ENCODE measurements at regions not wholly inside any gene's neighbourhood (a gene's known extent, or its start where the extent isn't known, plus 50 kb on each side); places are given as distances from the start of the nearest gene placed in this dataset.

DNA sequence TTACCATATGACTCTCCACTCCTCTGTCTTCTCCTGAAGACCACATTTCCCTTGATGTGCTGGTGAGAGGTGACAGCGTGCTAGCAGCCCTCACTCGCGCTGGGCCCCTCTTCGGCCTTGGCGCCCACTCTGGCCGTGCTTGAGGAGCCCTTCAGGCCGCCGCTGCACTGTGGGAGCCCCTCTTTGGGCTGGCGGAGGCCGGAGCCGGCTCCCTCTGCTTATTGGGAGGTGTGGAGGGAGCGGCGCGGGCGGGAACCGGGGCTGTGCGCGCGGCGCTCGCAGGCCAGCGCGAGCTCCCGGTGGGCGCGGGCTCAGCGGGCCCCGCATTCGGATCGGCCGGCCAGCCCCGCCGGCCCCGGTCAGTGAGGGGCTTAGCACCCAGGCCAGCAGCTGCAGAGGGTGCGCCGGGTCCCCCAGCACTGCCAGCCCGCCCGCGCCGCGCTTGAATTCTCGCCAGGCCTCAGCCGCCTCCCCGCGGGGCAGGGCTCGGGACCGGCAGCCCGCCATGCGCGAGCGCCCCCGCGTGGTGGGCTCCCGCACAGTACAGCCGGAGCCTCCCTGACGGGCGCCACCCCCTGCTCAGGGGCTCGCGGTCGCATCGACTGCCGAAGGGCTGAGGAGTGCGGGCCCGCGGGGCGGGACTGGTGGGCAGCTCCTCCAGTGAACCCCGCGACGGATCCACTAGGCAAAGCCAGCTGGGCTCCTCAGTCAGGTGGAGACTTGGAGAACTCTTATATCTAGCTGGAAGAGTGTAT is 246.6 kb upstream of the REG3G start:
- TF ChIP-seq, protein P1, sequence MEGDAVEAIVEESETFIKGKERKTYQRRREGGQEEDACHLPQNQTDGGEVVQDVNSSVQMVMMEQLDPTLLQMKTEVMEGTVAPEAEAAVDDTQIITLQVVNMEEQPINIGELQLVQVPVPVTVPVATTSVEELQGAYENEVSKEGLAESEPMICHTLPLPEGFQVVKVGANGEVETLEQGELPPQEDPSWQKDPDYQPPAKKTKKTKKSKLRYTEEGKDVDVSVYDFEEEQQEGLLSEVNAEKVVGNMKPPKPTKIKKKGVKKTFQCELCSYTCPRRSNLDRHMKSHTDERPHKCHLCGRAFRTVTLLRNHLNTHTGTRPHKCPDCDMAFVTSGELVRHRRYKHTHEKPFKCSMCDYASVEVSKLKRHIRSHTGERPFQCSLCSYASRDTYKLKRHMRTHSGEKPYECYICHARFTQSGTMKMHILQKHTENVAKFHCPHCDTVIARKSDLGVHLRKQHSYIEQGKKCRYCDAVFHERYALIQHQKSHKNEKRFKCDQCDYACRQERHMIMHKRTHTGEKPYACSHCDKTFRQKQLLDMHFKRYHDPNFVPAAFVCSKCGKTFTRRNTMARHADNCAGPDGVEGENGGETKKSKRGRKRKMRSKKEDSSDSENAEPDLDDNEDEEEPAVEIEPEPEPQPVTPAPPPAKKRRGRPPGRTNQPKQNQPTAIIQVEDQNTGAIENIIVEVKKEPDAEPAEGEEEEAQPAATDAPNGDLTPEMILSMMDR (conservative IDR thresholded peaks at IDR 0.05) = peak; percentile 18
- TF ChIP-seq ZFX (IDR thresholded peaks at IDR 0.05) = no peak
